HepG2 (cell line): ENCODE measurements at regions not wholly inside any gene's neighbourhood (a gene's known extent, or its start where the extent isn't known, plus 50 kb on each side); places are given as distances from the start of the nearest gene placed in this dataset.

ENCODE experiments used
- ATAC-seq: fragments of 200-7000 bp; cut with Tn5 transposase; 3 replicates; pipeline ENCODE4 v1.9.1; 2020; ENCODE audit warnings: mild to moderate bottlenecking, moderate library complexity
- BruUV-seq: library from RNA; stranded (reverse); fragments of 400-500 nt; replicated peaks from 2 replicates; lab custom pipeline; 2021; lab: Mats Ljungman, UMichigan
- CTCF ChIA-PET: fragments of 300-600 bp; formaldehyde crosslinking; extraction: SDS; loops from one replicate; lab custom pipeline; 2021; ENCODE audit warnings: low total read pairs, inconsistent platforms, low intra/inter-chr PET ratio; lab: Yijun Ruan, JAX
- POLR2A ChIA-PET: fragments of 350-600 bp; sonication (Branson Sonifier 250); formaldehyde crosslinking; loops from one replicate; lab custom pipeline; 2020; ENCODE audit warnings: antibody characterized with exemption, inconsistent platforms; lab: Yijun Ruan, JAX
- DNase-seq: peaks from one replicate; pipeline ENCODE4 v3.0.0-alpha.2; 2015; ENCODE audit warnings: low spot score
- FAIRE-seq: peaks from 3 replicates; lab custom pipeline; 2011; peaks lifted over from hg19 to GRCh38; lab: Jason Lieb, UNC
- H2AFZ ChIP-seq: one replicate; pipeline ENCODE4 v1.6.1; 2011; ENCODE audit warnings: low read length, inconsistent platforms
- H3K27ac ChIP-seq: fragments of 300-600 bp; 3 replicates; pipeline ENCODE4 v1.8.0; 2011; ENCODE audit warnings: mixed run types, mild to moderate bottlenecking, mixed read lengths, low read length, inconsistent platforms; ENCODE audit not compliant: insufficient read depth; ENCODE audit errors: extremely low read length
- H3K27me3 ChIP-seq, 2 experiments: fragments of 200-600 bp in 1 of 2; 2 replicates in 1 of 2; 3 replicates in 1 of 2; pipeline versions ENCODE4 v1.6.0 to v1.8.0; 2011; ENCODE audit warnings: low read length in 2 of 2, mild to moderate bottlenecking in 2 of 2, moderate library complexity in 2 of 2, inconsistent platforms in 1 of 2; ENCODE audit not compliant: insufficient read depth in 2 of 2, control insufficient read depth in 1 of 2
- H3K36me3 ChIP-seq, 2 experiments: fragments of 200-600 bp in 1 of 2; replicated peaks in 1 of 2; 2 replicates in 1 of 2; 3 replicates in 1 of 2; pipeline versions ENCODE4 v1.5.1 to v1.8.0; 2011; ENCODE audit warnings: low read length in 2 of 2, inconsistent platforms in 1 of 2; ENCODE audit not compliant: insufficient read depth in 2 of 2, control insufficient read depth in 1 of 2
- H3K4me1 ChIP-seq: 2 replicates; pipeline ENCODE4 v1.5.1; 2012; ENCODE audit warnings: low read length, inconsistent platforms; ENCODE audit not compliant: insufficient read depth
- H3K4me2 ChIP-seq: 2 replicates; pipeline ENCODE4 v1.6.0; 2011; ENCODE audit warnings: low read depth, low read length, inconsistent platforms
- H3K4me3 ChIP-seq, 3 experiments: fragments of 200-600 bp in 1 of 3; sonication (generic), shearing (Covaris generic) in 1 of 3; replicated peaks in 1 of 3; 2 replicates each; pipeline ENCODE4 v1.5.1; 2011 to 2016; ENCODE audit warnings: low read length in 3 of 3, inconsistent platforms in 2 of 3, low read depth in 2 of 3, mild to moderate bottlenecking in 2 of 3, control low read depth in 1 of 3, mixed read lengths in 1 of 3; ENCODE audit not compliant: insufficient read depth in 1 of 3
- H3K79me2 ChIP-seq: one replicate; pipeline ENCODE4 v1.6.1; 2011; ENCODE audit warnings: low read length, inconsistent platforms; ENCODE audit not compliant: insufficient read depth
- H3K9ac ChIP-seq: 2 replicates; pipeline ENCODE4 v1.6.0; 2011; ENCODE audit warnings: mild to moderate bottlenecking, low read depth, low read length, inconsistent platforms; ENCODE audit not compliant: insufficient read depth
- H3K9me3 ChIP-seq: 2 replicates; pipeline ENCODE4 v1.5.1; 2012; ENCODE audit warnings: mild to moderate bottlenecking, low read length
- H4K20me1 ChIP-seq: 2 replicates; pipeline ENCODE4 v1.6.0; 2011; ENCODE audit warnings: inconsistent platforms, mild to moderate bottlenecking, low read length, moderate library complexity; ENCODE audit not compliant: insufficient read depth
- ATF4 ChIP-seq, 2 experiments: fragments of 450-650 bp in 1 of 2; sonication (generic) in 1 of 2; formaldehyde crosslinking; IDR thresholded peaks; 2 replicates each; pipeline versions ENCODE4 v1.5.0 to v1.8.0; 2020 to 2022; ENCODE audit warnings: mild to moderate bottlenecking in 1 of 2, missing genetic modification reagents in 1 of 2
- CERS6 ChIP-seq: sonication (generic); formaldehyde crosslinking; IDR thresholded peaks from 2 replicates; pipeline ENCODE4 v1.5.0; 2020; ENCODE audit warnings: missing genetic modification reagents
- KDM3A ChIP-seq: IDR thresholded peaks from 2 replicates; pipeline ENCODE4 v1.6.1; 2018; ENCODE audit warnings: low read depth, missing compliant biosample characterization
- MAF1 ChIP-seq: sonication (generic); formaldehyde crosslinking; IDR thresholded peaks from 2 replicates; pipeline ENCODE4 v1.5.0; 2020; ENCODE audit warnings: missing genetic modification reagents, borderline replicate concordance
- NFKBIZ ChIP-seq: IDR thresholded peaks from 2 replicates; pipeline ENCODE4 v1.6.1; 2018; ENCODE audit warnings: missing genetic modification reagents, missing compliant biosample characterization
- ZC3H4 ChIP-seq: sonication (generic); formaldehyde crosslinking; IDR thresholded peaks from 2 replicates; pipeline ENCODE4 v1.4.0; 2020; ENCODE audit warnings: missing genetic modification reagents, borderline replicate concordance
- ZFP91 ChIP-seq: sonication (generic); formaldehyde crosslinking; IDR thresholded peaks from 2 replicates; pipeline ENCODE4 v1.9.0; 2022; ENCODE audit warnings: missing genetic modification reagents, mild to moderate bottlenecking, borderline replicate concordance
- ZMAT3 ChIP-seq: sonication (generic); formaldehyde crosslinking; conservative IDR thresholded peaks from 2 replicates; pipeline ENCODE4 v1.7.0; 2021; ENCODE audit warnings: missing genetic modification reagents
- ZNF253 ChIP-seq: sonication (generic); formaldehyde crosslinking; IDR thresholded peaks from 2 replicates; pipeline ENCODE4 v1.8.0; 2022; ENCODE audit warnings: mild to moderate bottlenecking, missing genetic modification reagents, borderline replicate concordance
- ZNF496 ChIP-seq: sonication (generic); formaldehyde crosslinking; IDR thresholded peaks from 2 replicates; pipeline ENCODE4 v1.8.1; 2023; ENCODE audit warnings: mild to moderate bottlenecking, moderate library complexity, missing genetic modification reagents; ENCODE audit not compliant: insufficient replicate concordance
- ZNF761 ChIP-seq: sonication (generic); formaldehyde crosslinking; conservative IDR thresholded peaks from 2 replicates; pipeline ENCODE4 v1.4.0; 2020; ENCODE audit warnings: mild to moderate bottlenecking, missing genetic modification reagents
- ZNF782 ChIP-seq: sonication (generic); formaldehyde crosslinking; IDR thresholded peaks from 2 replicates; pipeline ENCODE4 v1.4.0; 2020; ENCODE audit warnings: missing genetic modification reagents, mild to moderate bottlenecking, borderline replicate concordance
- ZNF792 ChIP-seq: IDR thresholded peaks from 2 replicates; pipeline ENCODE4 v1.6.1; 2016
- WGBS: methylation state at CpG from one replicate; pipeline ENCODE4 v1.1.6; 2017; ENCODE audit warnings: low lambda C conversion rate; 5-methylcytosine and 5-hydroxymethylcytosine counted together
- in situ Hi-C: cut with HindIII; loops from 2 replicates; pipeline ENCODE4 v1.10.0; 2017; ENCODE audit warnings: low pct_unique_long_range_greater_than_20kb; ENCODE audit not compliant: extremely low pct_ligation_motif_present
- intact Hi-C: fragments of 100-400 bp; cut with micrococcal nuclease; formaldehyde crosslinking; loops from one replicate; pipeline ENCODE4 v1.10.0; 2022; ENCODE audit not compliant: unreplicated experiment
- TF ChIP-seq, protein P1 (sequence below): sonication (generic); formaldehyde crosslinking; IDR thresholded peaks from 2 replicates; pipeline ENCODE4 v1.4.0; 2020; ENCODE audit warnings: low read depth, mild to moderate bottlenecking, missing genetic modification reagents

GRCh38 chr2:122988395-122989221 is 1036.5 kb upstream of the CNTNAP5 start:
- H3K4me2 ChIP-seq: no peak overlapping the region
- DNase-seq (no peak), ATAC-seq (no peak; the same call in 1 of the 3 replicates), FAIRE-seq (no peak)
- WGBS: 0% methylated on average over 3 of the region's 8 CpGs
- H4K20me1 ChIP-seq: no peaks in the 10 kb centered on the region
- no peak overlapping the region for H3K9ac ChIP-seq
- ChIA-PET POLR2A (no interaction called here), CTCF (no interaction called here)
- no peaks in the 10 kb centered on the region for H3K27me3 ChIP-seq
- no peak overlapping the region for H3K4me3 ChIP-seq
- no peaks in the 10 kb centered on the region for H3K36me3 ChIP-seq
- BruUV-seq: no TSS peak
- H3K79me2 ChIP-seq: no peaks in the 10 kb centered on the region
- H3K27ac ChIP-seq: no peak overlapping the region
- intact Hi-C loops: no loop called here
- no peaks in the 10 kb centered on the region for H3K4me1 ChIP-seq
- TF ChIP-seq NFKBIZ (CRISPR knock-in tag) (no peak), CERS6 (CRISPR knock-in tag) (no peak), ATF4 (CRISPR knock-in tag; IDR thresholded peaks at IDR 0.05) (no peak), ZC3H4 (CRISPR knock-in tag) (no peak), ZNF782 (CRISPR knock-in tag) (no peak), ZNF792 (no peak), ZMAT3 (CRISPR knock-in tag) (no peak), ZNF761 (CRISPR knock-in tag) (no peak), ZNF496 (CRISPR knock-in tag) (no peak), ZFP91 (CRISPR knock-in tag) (no peak), MAF1 (CRISPR knock-in tag) (no peak), ZNF253 (CRISPR knock-in tag) (no peak), KDM3A (CRISPR knock-in tag) (no peak)
- TF ChIP-seq, protein P1, sequence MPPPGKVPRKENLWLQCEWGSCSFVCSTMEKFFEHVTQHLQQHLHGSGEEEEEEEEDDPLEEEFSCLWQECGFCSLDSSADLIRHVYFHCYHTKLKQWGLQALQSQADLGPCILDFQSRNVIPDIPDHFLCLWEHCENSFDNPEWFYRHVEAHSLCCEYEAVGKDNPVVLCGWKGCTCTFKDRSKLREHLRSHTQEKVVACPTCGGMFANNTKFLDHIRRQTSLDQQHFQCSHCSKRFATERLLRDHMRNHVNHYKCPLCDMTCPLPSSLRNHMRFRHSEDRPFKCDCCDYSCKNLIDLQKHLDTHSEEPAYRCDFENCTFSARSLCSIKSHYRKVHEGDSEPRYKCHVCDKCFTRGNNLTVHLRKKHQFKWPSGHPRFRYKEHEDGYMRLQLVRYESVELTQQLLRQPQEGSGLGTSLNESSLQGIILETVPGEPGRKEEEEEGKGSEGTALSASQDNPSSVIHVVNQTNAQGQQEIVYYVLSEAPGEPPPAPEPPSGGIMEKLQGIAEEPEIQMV (CRISPR knock-in tag): no peak
- H3K9me3 ChIP-seq: peaks cover 67% of the 10 kb centered on the region
- no peak overlapping the region for H2AFZ ChIP-seq
- in situ Hi-C loops: no loop called here
